CD1c-positive myeloid dendritic cell (primary cell): ENCODE measurements at regions not wholly inside any gene's neighbourhood (a gene's known extent, or its start where the extent isn't known, plus 50 kb on each side); places are given as distances from the start of the nearest gene placed in this dataset.

Source experiments
- DNase-seq: peaks from one replicate; pipeline ENCODE4 v3.0.0-alpha.2; 2016; ENCODE audit errors: extremely low spot score

DNA sequence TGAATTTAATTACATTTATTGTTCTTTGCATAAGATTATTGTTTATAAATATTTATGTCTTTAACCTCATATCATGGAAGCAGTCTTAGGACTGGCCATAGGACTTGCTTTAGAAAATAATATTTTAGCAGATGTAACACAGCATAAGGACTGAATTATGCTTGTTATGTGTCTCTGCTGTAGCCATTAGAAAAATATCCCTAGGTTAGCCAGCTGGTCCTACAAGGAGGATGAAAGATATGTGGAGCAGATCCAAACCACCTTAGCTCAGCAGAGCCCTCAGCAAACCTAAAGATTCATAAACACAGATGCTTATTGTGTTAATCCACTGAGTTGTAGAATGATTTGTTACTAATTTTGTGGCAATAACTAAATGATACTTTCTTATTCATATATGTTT, 166.0 kb upstream of the COL1A2 start:
- DNase-seq: no peak

DNA sequence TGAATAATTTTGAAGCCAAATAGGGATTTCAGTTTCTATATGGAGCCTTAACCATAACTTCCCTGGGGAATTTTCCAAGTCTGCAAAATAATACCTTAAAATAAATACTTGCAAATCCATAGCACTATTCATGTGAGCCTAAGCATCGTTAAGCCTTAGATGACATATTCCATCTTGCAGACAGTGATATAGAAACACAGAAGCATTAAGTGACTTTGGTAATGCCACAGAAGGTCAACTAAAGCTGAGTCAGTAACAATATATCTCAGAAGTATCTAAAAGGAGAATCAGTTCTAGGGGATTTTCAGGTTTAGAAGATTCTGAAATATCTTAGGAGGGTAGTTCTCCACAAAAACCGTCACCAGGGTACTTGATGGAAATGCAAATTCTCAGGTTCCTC, 163.4 kb upstream of the COL1A2 start:
- DNase-seq: no peak

DNA sequence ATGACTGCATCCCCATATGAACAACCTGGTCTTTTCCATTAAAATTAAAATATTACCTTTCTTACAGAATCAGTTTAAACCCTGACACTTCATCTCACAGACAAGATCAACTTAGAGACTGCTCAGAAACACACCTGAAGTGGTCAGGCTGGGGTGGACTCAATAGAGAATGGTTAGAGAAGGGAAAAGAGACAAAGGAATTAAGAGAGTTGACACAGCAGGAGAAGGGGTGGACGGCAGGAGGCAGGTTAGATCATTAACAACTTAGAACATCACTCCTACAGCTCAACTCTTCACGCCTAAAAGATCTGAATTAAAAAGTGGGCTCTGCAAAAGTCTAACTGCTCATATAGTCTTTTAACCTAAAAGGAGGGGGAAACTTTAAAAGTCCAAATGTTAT, 157.7 kb upstream of the COL1A2 start:
- no peak for DNase-seq

DNA sequence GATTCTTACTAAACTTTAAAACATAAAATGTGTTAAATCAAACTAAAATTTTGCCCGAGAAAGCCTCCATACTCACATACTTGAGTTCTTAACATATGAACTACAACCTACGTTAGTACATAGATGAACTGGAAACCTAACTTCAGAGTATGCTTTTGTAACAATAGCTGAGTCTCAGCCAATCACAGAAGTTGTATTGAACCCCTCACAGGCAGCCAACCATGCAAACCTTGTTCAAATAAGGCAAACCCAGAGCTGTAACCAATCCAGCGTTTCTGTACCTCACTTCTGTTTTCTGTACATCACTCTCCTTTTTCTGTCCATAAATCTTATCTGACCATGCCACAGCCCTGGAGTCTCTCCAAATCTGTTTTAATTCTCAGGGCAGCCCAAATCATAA, 157.3 kb upstream of the COL1A2 start:
- DNase-seq: no peak

DNA sequence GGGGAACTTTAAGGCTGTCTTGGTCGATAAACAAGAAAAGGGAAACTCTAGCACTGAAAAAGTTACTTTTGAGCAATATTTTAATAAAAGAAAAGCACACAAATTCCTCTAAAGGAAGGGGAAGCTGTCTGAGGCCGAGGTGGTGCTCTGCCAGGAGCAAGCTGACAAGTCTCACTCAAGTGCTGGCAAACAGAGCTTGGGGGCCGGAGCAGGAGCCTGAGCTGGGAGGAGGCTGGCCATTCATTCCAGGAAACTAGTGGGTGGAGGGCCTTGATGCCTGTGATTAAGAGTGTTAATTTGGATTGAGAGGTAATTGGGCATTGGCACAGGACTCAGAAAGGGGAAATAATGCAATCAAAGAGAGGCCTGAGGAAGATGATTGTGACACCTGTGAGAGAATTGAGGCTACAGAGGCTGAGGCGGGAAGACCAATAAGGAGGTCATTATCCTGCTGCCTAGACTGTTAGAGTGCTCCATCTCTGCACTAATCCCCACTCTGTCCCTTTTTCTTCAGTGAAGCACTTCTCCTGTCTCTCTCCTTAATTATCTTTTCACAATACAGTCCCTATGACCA, 154.9 kb upstream of the COL1A2 start:
- peak; percentile 8 for DNase-seq

DNA sequence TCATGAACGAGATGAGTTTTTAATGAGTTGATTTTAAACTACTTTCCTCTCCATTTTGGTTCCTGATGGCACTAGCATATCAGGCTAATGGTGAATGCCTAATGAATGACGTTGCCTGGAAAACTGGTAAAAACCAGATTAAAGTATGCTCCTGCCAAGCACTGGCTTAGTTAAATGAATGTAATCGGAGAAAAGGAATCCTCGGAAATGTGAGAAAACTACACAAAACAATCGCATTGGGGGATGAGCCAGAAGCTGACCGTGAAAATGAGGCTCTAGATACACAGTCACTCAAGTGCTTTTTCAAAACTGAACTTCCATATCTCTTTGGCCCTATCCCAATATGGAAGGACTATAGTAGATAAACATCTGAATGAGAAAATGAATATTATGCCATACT, 153.8 kb upstream of the COL1A2 start:
- no peak for DNase-seq

DNA sequence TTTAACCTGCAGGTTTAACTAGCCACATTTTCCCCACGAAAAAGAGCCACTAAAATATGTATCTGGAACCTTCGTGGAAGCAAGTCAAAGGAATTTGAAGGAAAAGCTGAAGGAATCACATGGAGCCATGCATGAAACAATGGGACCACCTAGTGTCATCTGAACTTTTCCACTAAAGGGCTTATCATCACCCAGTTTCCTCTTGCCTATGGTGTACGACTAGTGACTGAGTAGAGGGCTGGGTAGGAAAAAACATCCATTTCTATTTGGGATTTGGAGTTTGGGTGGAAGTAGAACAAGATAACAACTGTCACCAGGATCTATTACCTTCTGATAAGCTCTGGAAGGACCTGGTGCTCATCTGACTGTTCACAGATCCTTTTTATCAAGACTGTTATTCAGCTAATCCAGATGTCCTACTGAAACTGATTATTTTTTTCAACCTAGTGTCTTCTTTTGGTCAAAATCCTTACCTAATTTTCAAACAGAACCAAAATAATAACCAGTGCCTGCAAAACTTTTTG, 153.2 kb upstream of the COL1A2 start:
- DNase-seq: no peak

DNA sequence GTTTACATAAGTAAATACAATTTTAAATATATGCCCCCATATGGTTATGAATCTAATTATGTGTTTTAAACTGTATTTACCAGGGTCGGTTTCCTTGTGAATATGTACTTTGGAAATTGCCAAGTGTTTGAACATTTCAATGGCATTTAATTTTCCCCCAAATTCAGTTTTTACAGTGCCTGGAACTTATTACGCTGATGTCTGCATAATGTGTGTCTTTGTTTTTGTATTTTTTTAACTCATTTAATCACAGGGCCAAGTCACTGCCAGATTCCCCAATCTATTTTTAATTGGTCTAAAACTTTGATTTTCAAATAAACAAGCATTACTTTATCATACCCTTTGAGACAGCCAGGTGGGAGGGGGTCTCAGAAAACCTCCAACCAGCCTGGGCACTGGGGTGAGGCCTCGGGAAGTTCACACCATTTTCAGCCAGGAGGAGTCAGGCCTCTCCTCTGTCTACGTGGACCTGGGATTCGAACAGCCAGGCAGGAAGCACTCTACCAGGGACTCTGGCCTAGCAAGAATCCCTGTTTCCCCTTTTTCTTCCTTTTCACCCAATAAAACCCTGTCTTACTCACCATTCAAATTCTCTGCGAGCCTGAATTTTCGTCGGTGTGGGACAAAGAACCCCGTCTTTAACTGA, 151.5 kb upstream of the COL1A2 start:
- no peak for DNase-seq

DNA sequence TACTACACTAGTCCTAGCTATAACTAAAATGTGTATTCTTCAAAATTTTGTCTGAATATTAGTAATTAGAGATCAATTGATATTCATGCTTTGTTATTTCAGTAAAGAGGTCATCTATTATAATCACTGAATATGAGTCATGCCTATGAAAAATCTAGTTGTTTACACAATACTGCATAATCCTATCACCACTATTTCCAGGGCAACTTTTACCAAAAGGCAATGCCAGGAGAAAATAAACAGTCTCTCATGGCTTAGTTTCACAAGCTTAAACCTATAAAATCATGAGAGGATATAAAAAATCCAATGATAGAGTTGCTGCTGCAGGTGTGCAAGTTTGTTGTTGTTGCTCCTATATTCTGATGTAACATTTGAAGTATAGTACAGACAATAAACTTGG, 149.9 kb upstream of the COL1A2 start:
- no peak for DNase-seq

DNA sequence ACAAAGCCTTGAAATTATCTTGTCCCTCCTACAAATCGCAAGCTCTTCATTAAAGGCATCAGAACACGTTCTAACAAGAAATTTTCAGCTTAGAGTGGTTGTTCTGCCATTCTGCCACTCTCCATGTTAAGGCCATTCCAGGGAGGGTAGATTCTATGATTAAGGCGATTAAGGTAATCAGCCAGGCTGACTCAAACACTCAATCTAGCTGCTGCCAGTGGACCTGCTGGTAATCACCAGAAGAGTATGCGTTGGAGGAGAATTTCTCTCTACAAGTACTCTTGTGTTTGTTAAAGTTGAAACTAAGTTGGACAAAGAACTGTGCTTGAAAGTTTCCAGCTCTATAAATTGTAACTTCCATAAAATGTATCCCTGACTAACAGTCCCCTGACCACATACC, 149.2 kb upstream of the COL1A2 start:
- DNase-seq: no peak

DNA sequence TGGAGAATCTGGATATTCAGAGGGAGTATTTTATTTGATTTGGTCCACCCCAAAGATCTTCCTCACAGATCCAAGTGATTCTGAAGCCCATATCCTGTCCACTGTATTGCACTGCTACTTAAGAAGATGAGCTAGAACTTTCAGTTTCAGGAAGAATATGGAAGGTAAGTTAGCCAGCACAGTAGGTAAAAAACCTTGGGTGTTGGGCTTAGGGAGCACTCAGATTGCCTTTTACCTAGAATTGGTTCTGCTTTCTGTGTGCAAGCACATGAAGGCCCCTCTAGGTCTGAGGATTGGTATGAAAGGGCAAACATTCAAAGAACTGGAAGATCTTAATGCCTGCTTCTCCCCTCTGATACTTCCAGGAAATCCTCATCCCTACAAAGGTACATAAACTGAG, 146.7 kb upstream of the COL1A2 start:
- DNase-seq: no peak

DNA sequence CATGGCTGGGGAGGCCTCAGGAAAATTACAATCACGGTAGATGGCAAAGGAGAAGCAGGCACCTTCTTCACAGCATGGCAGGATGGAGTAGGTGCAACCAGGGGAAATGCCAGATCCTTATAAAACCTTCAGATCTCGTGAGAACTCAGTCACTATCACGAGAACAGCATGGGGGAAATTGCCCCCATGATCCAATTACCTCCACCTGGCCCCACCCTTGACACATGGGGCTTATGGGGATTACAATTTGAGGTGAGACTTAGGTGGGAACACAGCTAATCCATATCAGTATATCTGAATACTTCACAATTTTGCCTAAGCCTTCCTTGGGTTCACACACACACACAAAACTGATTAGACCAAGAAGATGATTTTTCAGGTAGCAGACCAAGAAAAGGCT, 145.1 kb upstream of the COL1A2 start:
- no peak for DNase-seq

DNA sequence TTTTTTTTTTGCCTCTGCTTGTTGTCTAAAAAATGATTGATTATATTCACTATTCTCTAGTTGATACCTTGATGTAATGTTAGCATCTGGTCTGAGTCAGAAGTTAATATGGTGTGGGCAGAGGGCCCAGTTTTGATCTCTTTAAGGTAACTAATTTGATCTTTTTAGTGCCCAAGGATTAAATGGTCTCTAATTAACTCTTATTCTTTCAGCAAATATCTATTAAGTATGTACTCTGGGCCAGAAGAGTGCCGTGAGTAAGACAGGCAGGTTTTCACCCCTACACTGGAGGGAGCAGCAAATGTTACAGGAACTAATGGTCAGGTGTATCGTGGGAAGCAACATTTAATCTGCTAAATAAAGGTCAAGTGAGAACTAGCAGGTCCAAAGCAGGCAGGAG, 144.6 kb upstream of the COL1A2 start:
- no peak for DNase-seq

DNA sequence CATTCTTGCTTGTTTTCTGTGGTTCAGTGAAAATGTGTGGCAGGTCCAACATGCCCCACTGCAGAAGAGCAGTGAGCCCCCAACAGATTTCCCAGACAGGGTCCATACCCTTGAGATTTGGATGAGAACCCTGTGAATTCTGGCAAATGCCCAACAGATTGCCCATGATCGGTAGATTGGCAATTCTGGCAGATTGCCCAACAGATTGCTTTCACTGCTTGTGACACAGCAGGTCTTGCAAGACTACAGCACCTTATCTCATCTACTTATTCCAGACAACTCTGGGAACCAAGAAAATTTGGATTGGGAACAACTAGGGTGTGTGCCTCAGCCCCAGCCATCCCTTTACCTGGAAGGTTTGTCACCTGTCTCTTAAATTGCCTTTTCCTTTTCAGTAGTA, 143.7 kb upstream of the COL1A2 start:
- DNase-seq: no peak

DNA sequence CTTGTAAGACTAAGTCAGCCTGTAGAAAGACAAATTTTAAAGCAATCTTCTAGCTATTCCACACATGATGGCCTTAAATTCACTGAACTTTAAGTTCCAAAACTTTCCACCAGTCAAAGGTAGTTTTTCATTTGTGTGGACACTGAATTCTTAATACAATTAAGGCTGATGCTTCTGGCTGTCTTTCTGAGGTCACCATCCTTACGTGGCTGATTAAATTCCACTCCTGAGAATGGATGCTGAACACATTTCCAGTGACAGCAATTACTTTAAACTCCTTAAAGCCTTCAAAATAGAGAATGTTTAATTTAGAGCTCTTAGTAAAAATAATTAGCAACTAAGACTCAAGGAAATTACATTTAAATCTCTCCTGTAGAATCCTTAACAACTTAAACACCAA, 142.6 kb upstream of the COL1A2 start:
- DNase-seq: no peak

DNA sequence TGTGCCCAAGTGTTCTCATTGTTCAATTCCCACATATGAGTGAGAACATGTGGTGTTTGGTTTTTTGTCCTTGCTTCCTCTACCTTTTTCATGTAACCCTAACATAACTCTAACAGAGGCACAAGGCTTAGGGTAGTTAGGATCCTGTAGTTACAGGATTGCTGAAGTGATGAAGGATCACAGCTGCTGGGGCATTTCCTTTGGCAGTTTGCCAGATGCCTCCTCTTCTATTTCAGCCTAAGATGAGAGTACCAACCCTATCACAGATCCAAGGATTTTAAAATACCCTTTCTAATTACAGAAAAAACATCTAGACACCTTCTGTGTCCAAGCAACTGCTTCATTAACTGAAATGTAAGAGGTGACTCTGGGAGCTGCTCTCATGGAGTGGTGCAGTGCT, 141.7 kb upstream of the COL1A2 start:
- DNase-seq: no peak

DNA sequence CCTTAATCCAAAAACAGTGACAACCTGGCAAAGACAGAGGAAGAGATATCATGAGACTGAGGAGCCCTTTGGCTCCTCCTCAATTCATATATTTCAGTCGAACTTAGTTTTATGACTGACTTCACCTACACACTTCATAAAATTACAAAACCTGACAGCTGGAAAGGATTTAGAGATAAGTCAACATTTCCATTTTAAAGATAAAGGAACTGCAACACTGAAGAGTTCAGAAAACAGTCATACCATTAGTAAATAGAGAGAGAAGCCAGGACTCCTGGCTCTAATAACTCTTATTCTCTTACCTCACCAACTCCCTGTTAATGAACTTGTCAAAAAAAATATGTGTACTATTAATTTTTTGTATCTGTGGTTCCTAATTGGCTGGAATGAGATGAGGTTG, 141.0 kb upstream of the COL1A2 start:
- DNase-seq: no peak

DNA sequence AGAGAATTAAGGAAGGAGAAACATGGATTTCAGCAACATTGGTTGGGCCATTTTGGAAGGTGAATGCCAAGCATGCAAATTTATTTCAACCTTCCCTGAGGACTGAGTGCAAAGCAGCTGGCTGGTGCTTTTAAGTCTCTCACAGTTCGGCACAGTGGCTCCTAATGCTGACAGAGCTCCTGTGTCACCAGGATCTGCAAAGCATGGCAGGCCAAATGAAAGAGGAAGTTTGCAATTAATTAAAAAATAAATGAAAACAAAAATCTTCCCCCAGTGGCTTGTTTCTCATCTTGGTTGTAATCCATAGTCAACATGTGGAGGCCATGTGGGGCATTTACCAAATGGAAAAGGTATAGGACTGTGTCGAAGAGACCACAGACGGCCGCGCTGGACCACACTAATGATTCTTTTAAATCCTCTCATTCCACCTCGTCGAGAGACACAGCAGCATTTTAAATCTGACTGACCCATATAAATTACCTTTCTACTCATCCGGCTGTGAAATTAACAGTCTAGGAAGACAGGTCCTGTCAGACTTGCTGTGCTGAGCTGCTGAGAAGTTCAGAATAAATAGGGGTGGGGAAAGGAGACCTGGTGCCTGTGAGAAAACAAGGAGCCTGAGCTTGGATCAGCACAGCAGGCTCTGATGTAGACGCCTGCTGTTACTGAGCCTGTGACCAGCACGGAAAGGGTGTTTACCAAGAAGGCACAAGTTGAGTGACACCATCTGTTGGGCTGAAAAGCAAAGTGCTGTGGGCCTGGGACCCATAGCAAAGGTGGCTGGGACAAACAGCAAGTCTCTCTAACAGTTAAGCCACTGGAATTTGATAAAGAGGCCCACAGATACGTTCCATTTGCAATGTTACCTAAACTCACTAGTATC, 136.0 kb upstream of the COL1A2 start:
- DNase-seq: no peak

DNA sequence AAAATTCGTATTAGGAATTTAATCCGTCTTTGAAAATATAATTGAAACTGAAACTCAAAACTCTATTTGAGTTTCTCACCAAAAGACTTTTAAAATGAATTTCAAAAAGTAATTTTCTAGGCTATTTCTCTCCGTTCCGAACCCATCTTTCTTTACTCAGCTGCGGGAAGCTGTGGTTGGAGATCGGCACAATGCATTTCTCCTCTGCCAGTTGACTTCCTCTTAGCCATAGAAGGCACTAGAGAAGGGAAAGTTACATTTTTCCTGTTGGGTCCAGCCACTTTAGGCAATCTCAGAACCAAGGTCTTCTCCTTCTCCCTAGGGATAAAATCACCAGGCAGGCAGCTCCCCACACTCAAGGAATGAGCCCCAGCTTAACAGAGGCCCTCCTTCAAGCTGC, 133.6 kb upstream of the COL1A2 start:
- peak; percentile 3 for DNase-seq

DNA sequence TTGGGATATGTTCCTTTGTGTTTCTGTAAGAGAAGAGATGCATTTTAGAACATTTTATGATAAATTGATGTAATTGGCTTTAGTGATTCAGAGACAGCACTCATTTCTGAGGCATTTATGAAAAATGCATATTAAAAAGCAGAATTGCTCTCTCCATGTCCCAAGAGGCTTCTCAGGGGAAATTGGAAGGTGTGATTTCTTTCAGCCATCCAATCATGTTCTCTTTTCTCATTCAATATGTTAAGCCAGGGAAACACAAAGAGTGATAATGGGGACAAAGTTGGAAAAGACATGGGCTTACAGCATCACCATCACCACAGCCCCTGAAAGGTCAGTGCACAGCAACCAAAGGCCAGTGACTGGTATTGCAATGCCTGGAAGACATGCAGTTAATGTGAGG, 129.9 kb upstream of the COL1A2 start:
- DNase-seq: no peak

DNA sequence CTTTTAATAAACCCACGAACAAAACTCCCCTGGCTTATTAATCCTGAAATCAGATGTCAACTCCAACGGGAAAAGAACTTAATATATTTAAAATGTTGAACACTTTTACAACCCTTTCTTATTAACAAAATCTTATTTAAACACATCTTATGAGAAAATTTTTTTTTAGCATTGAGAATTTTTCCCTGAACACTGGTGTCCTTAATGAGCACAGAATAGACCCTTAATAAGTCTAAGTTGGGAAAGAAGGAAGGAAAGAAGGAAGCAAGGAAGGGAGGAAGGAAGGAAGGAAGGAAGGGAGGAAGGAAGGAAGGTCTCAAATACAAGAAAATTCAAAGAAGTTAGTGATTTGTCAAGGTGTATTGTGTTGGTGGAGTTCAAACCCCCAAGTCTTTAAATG, 129.2 kb upstream of the COL1A2 start:
- DNase-seq: no peak

DNA sequence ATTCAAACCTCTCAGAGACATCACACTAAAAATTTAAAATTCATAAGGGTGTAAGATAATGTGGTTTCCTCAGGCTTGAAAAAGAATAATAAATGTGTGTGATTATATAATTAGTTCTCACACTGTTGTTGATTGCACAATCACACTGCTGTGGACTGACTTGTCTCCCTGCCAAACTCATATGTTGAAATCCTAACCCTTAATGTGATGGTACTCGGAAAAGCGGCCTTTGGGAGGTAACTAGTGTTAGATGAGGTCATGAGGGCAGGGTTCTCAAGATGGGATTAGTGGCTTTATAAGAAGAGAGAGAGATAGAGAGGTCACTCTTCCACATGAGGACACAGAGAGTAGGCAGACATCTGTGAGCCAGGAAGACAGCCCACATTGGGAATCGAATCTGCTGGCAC, 128.5 kb upstream of the COL1A2 start:
- no peak for DNase-seq

DNA sequence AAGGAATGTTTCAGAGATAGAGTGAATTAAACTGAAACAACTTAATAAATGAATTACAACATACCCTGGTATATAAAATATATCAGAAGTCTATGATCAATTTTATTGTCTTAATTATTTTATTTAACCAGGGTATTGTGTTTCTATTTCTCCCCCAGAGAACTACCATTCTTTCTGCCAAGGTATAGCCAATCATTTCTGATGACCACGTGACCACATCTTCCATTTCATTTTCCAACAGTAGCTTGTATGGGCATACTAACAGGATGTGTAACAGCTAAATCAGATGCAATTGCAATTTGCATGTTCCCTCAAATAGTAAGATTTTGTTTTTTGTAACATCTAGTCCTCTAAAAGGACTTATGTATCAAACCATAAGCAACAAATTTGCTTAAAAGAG, 123.9 kb upstream of the COL1A2 start:
- DNase-seq: no peak
